HTR-8/SVneo (cell line): ENCODE measurements at regions not wholly inside any gene's neighbourhood (a gene's known extent, or its start where the extent isn't known, plus 50 kb on each side); places are given as distances from the start of the nearest gene placed in this dataset.

Experiments used
- DNase-seq: peaks from one replicate; pipeline ENCODE4 v3.0.0; 2011; ENCODE audit warnings: low spot score, mixed read lengths; ENCODE audit not compliant: insufficient read length
- FAIRE-seq: peaks from 2 replicates; lab custom pipeline; 2011; peaks lifted over from hg19 to GRCh38; lab: Jason Lieb, UNC

- FAIRE-seq (no peak), DNase-seq (no peak)
These were observed 83.6 kb upstream of the SLCO3A1 start for GRCh38 chr15:91769894-91770293.

- FAIRE-seq (no peak), DNase-seq (no peak)
These were observed 77.4 kb upstream of the SLCO3A1 start for GRCh38 chr15:91776104-91776503.

GRCh38 chr15:91779960-91780359 is 73.5 kb upstream of the SLCO3A1 start:
- no peak for DNase-seq
- FAIRE-seq, result no peak

GRCh38 chr15:91780387-91780786 is 73.1 kb upstream of the SLCO3A1 start:
- FAIRE-seq, result no peak
- no peak for DNase-seq

- FAIRE-seq (no peak), DNase-seq (no peak)
These were observed 71.3 kb upstream of the SLCO3A1 start for GRCh38 chr15:91782221-91782620.

- DNase-seq (no peak), FAIRE-seq (no peak)
These were observed 70.5 kb upstream of the SLCO3A1 start for GRCh38 chr15:91783008-91783407.

GRCh38 chr15:91783451-91783850 is 70.1 kb upstream of the SLCO3A1 start:
- FAIRE-seq (no peak), DNase-seq (no peak)

GRCh38 chr15:91784973-91785709 is 68.4 kb upstream of the SLCO3A1 start:
- DNase-seq (no peak), FAIRE-seq (no peak)

- DNase-seq (no peak), FAIRE-seq (no peak)
These were observed 66.3 kb upstream of the SLCO3A1 start for GRCh38 chr15:91787198-91787597.

GRCh38 chr15:91789136-91789535 is 64.4 kb upstream of the SLCO3A1 start:
- no peak for FAIRE-seq
- DNase-seq, result no peak

GRCh38 chr15:91790836-91791235 is 62.7 kb upstream of the SLCO3A1 start:
- FAIRE-seq (no peak), DNase-seq (no peak)

- no peak for DNase-seq
- peak; percentile 4 for FAIRE-seq
These were observed 59.7 kb upstream of the SLCO3A1 start for GRCh38 chr15:91793771-91794170.

- no peak for FAIRE-seq
- DNase-seq, result no peak
These were observed 58.3 kb upstream of the SLCO3A1 start for GRCh38 chr15:91795235-91795634.

- no peak for FAIRE-seq
- DNase-seq, result no peak
These were observed 51.5 kb upstream of the SLCO3A1 start for GRCh38 chr15:91801836-91802534.

GRCh38 chr15:91803260-91803659 is 50.2 kb upstream of the SLCO3A1 start:
- FAIRE-seq (no peak), DNase-seq (no peak)
